Choroid plexus epithelial cell (primary cell): ENCODE measurements at regions not wholly inside any gene's neighbourhood (a gene's known extent, or its start where the extent isn't known, plus 50 kb on each side); places are given as distances from the start of the nearest gene placed in this dataset.

ENCODE experiments used
- DNase-seq: peaks from one replicate; pipeline ENCODE4 v3.0.0-alpha.2; 2010; ENCODE audit warnings: low read depth
- H3K4me3 ChIP-seq: 2 replicates; pipeline ENCODE4 v1.5.1; 2011; ENCODE audit warnings: low read depth, mild to moderate bottlenecking, control low read depth, low read length, moderate library complexity
- TF ChIP-seq, protein P1 (sequence below): conservative IDR thresholded peaks from 2 replicates; pipeline ENCODE4 v1.5.1; 2011; ENCODE audit warnings: low read depth, mild to moderate bottlenecking, control low read depth, inconsistent platforms, low read length, moderate library complexity

DNA sequence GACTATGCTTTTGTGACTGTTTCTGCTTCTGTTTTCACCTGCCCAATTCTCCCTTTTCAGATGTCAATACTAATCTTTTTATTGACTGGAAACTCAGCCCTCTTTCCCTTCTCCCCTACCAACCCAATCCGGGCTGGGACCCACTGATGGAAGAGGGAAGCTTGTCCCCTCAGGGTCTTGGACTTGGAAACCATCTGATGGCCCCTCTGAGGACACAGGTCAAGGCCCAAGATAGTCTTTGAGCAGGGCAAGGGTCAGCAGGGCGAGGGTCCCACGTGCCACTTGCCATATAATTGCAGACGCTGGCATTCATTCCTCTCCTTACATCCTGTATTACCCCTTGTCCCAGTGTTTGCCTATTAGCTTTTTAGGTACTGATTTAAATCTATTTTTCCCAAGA lies 678.2 kb upstream of the FANCL start:
- TF ChIP-seq, protein P1, sequence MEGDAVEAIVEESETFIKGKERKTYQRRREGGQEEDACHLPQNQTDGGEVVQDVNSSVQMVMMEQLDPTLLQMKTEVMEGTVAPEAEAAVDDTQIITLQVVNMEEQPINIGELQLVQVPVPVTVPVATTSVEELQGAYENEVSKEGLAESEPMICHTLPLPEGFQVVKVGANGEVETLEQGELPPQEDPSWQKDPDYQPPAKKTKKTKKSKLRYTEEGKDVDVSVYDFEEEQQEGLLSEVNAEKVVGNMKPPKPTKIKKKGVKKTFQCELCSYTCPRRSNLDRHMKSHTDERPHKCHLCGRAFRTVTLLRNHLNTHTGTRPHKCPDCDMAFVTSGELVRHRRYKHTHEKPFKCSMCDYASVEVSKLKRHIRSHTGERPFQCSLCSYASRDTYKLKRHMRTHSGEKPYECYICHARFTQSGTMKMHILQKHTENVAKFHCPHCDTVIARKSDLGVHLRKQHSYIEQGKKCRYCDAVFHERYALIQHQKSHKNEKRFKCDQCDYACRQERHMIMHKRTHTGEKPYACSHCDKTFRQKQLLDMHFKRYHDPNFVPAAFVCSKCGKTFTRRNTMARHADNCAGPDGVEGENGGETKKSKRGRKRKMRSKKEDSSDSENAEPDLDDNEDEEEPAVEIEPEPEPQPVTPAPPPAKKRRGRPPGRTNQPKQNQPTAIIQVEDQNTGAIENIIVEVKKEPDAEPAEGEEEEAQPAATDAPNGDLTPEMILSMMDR = no peak
- DNase-seq = no peak
- no peak overlapping the region for H3K4me3 ChIP-seq

DNA sequence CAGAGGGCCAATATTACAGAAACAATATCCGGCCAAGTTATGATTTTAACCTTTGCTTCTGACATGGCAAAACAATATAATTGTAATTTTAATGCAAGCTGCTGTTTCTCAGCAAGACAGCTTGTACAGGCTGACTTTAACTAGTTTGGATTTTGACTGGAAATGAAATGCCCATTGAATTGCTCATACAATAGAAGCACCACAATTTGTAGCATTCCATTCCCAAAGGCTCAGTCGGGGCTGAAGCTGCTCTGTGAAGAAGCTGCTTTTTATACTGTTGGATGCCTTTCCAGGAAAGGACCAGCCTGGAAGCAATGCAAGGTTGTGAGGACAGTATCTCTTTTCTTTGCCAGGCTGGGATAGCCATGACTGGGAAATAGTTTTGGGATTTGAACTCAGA lies 677.0 kb upstream of the FANCL start:
- TF ChIP-seq, protein P1 = no peak
- DNase-seq = peak; percentile 59
- H3K4me3 ChIP-seq = no peak overlapping the region

DNA sequence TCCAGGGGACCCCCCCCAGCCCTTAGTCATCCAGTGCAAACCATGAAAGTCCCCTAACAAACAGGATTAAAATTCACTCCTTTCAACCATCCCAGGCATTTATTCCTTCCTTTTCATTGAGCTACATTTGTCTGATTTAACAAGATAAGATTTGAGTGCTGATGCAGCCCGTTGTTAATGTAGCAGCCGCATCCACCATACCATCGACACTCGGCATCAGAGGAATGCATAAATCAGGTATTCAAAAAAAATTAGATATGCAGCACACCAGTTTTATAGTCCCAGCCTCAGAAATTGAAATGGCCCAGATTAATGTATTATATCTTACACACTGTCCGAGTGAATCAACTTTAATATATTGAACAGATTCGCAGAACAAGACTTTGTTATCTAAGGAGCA lies 676.5 kb upstream of the FANCL start:
- H3K4me3 ChIP-seq = no peak overlapping the region
- DNase-seq = no peak
- TF ChIP-seq, protein P1 = no peak

DNA sequence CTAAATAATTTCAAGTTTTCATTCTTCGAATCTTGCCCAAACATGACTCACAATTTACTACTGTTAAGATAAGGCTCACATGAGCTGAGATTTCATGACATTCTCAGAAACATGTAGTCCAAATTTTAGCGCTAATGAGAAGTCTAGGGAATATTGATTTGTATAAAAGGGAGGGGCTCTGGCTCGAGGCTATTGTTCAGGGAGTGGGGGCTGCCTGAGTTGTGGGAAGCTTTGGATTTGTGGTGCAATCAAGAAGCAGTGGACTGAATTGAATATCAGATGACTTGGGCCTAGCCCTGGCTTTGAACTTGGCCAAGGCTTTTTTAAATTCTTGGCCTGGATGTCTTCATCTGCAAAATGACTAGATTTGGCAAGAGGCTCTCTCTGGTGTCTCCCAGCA lies 674.9 kb upstream of the FANCL start:
- TF ChIP-seq, protein P1 = no peak
- DNase-seq = no peak
- no peak overlapping the region for H3K4me3 ChIP-seq

GRCh38 chr2:58914733-58915505 lies 673.8 kb upstream of the FANCL start:
- H3K4me3 ChIP-seq = no peak overlapping the region
- DNase-seq = no peak
- TF ChIP-seq, protein P1 = no peak

DNA sequence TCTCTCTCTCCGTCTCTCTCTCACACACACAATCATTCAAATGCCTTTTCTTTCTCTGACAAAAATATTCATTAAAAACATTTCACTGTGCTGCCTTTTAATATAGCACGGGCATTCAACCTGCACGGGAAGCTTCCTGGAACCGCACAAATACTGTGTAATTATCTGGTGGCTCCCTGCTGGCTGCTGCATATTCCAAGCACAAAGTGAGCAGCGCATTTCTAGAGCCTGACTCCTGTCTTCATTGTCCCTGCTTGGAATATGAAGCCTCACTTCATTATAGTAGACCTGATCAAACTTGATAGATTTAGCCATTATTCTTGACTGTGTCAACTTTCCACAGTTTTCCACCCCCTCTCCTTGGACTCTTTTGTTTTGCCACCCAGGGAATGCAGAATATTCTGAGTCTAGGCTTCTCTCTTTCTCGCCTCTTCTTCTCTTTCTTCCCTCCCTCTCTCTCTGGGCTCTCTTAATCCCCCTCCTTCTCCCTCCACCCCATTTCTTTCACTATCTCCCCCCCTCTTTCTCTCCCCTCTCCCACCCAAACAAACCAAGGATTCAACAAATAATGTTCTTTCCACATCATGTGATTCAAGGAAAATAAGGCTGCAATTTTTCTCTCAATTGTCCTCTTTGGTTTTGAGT lies 672.1 kb upstream of the FANCL start:
- TF ChIP-seq, protein P1 = no peak
- H3K4me3 ChIP-seq = no peak overlapping the region
- DNase-seq = no peak

DNA sequence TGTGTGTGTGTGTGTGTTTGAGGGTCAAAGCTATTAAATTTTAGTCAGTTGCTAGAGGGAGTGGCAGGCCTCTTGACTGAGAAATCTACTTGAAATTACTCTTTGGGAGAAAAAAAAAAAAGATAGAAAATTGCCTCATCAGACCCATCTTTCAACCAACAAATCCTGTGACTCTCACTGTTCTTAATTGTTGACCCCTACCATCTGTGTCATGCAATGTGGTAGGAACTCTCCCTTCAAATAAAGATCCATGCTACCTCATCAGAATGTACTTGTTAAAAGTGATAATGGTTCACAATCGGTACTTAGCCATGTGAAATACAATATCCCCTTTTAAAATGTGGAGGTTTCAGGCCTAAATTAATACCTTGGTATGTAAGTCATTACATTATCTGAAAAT lies 670.8 kb upstream of the FANCL start:
- TF ChIP-seq, protein P1 = no peak
- no peak for DNase-seq

More for the DNA sequence above, 670.8 kb upstream of the FANCL start:
- no peak overlapping the region for H3K4me3 ChIP-seq
